A549 (cell line): ENCODE measurements at regions not wholly inside any gene's neighbourhood (a gene's known extent, or its start where the extent isn't known, plus 50 kb on each side); places are given as distances from the start of the nearest gene placed in this dataset.

ENCODE experiments used
- ATAC-seq, 2 experiments: fragments of 200-7000 bp in 1 of 2; fragments of >200 bp in 1 of 2; cut with Nextera tagmentation in 1 of 2; cut with Tn5 transposase in 1 of 2; 3 replicates each; pipeline versions ENCODE4 v1.8.0 to v1.9.1; 2018 to 2020; ENCODE audit warnings: mild to moderate bottlenecking in 1 of 2, moderate library complexity in 1 of 2
- CTCF ChIA-PET: fragments of 300-600 bp; sonication (Branson Sonifier 250); formaldehyde crosslinking; extraction: SDS; loops from one replicate; lab custom pipeline; 2021; ENCODE audit warnings: antibody characterized with exemption, inconsistent platforms; lab: Yijun Ruan, JAX
- POLR2A ChIA-PET: fragments of 350-600 bp; formaldehyde crosslinking; extraction: SDS; loops from one replicate; lab custom pipeline; 2021; ENCODE audit warnings: antibody characterized with exemption, inconsistent platforms; lab: Yijun Ruan, JAX
- DNase-seq, 2 experiments: peaks; one replicate each; pipeline versions ENCODE4 v3.0.0 to v3.0.0-alpha.2; 2011 to 2016; ENCODE audit warnings: low read depth in 1 of 2, low spot score in 1 of 2
- FAIRE-seq: peaks from 2 replicates; lab custom pipeline; 2011; peaks lifted over from hg19 to GRCh38; lab: Jason Lieb, UNC
- H3K27ac ChIP-seq, 2 experiments: fragments of >200 bp; sonication (Bioruptor Twin); formaldehyde crosslinking; 3 replicates each; pipeline ENCODE4 v1.5.1; 2016 to 2017
- H3K4me1 ChIP-seq: fragments of >200 bp; sonication (Bioruptor Twin); formaldehyde crosslinking; 3 replicates; pipeline ENCODE4 v1.6.1; 2016
- H3K4me2 ChIP-seq: fragments of >200 bp; sonication (Bioruptor Twin); formaldehyde crosslinking; 3 replicates; pipeline ENCODE4 v1.6.1; 2016
- H3K4me3 ChIP-seq: fragments of >200 bp; sonication (Bioruptor Twin); formaldehyde crosslinking; 3 replicates; pipeline ENCODE4 v1.5.1; 2016
- H3K9me3 ChIP-seq: fragments of >200 bp; sonication (Bioruptor Twin); formaldehyde crosslinking; 3 replicates; pipeline ENCODE4 v1.6.1; 2016
- BCL3 ChIP-seq: fragments of >200 bp; sonication (Bioruptor Twin); formaldehyde crosslinking; IDR thresholded peaks from 3 replicates; pipeline ENCODE4 v1.6.1; 2016
- BHLHE40 ChIP-seq: IDR thresholded peaks from 2 replicates; pipeline ENCODE4 v1.6.1; 2012; ENCODE audit warnings: low read depth, low read length, inconsistent platforms
- CBX8 ChIP-seq: fragments of 200-600 bp; sonication (generic); IDR thresholded peaks from 2 replicates; pipeline ENCODE4 v1.6.1; 2016
- CHD2 ChIP-seq: fragments of 150-350 bp; IDR thresholded peaks from 2 replicates; pipeline ENCODE4 v1.6.1; 2014; ENCODE audit warnings: low read length; ENCODE audit not compliant: partially characterized antibody
- EHF ChIP-seq: fragments of 250-450 bp; sonication (Bioruptor Pico); IDR thresholded peaks from 2 replicates; pipeline ENCODE4 v1.5.0; 2020; ENCODE audit warnings: mild to moderate bottlenecking
- EHMT2 ChIP-seq: fragments of 200-600 bp; sonication (generic); IDR thresholded peaks from 2 replicates; pipeline ENCODE4 v1.6.1; 2016; ENCODE audit warnings: antibody characterized with exemption, low read depth, mild to moderate bottlenecking, moderate library complexity
- ELK1 ChIP-seq: fragments of 150-350 bp; IDR thresholded peaks from 2 replicates; pipeline ENCODE4 v1.6.1; 2014; ENCODE audit warnings: low read depth, mild to moderate bottlenecking, low read length
- ESRRA ChIP-seq: fragments of 150-350 bp; IDR thresholded peaks from 2 replicates; pipeline ENCODE4 v1.6.1; 2014; ENCODE audit warnings: mild to moderate bottlenecking, low read length, borderline replicate concordance
- FOSB ChIP-seq: fragments of 250-450 bp; sonication (Bioruptor Pico); IDR thresholded peaks from 2 replicates; pipeline ENCODE4 v1.5.0; 2020; ENCODE audit warnings: mild to moderate bottlenecking, moderate library complexity
- GATA3 ChIP-seq: IDR thresholded peaks from 2 replicates; pipeline ENCODE4 v1.6.1; 2012; ENCODE audit warnings: borderline replicate concordance
- HDAC2 ChIP-seq: fragments of 200-600 bp; sonication (generic); IDR thresholded peaks from 2 replicates; pipeline ENCODE4 v1.6.1; 2016
- HEYL ChIP-seq: fragments of 250-450 bp; sonication (Bioruptor Pico); IDR thresholded peaks from 2 replicates; pipeline ENCODE4 v1.8.0; 2021; ENCODE audit warnings: mild to moderate bottlenecking, moderate library complexity
- HOXB13 ChIP-seq: fragments of 250-450 bp; sonication (Bioruptor Pico); IDR thresholded peaks from 2 replicates; pipeline ENCODE4 v1.5.0; 2020; ENCODE audit warnings: low read depth, mild to moderate bottlenecking, moderate library complexity
- HOXB5 ChIP-seq: fragments of 250-450 bp; sonication (Bioruptor Pico); IDR thresholded peaks from 2 replicates; pipeline ENCODE4 v1.5.0; 2020; ENCODE audit warnings: mild to moderate bottlenecking, moderate library complexity
- KDM5A ChIP-seq: fragments of 200-600 bp; sonication (generic); IDR thresholded peaks from 2 replicates; pipeline ENCODE4 v1.6.1; 2016; ENCODE audit warnings: antibody characterized with exemption, mild to moderate bottlenecking
- MAFK ChIP-seq: fragments of 450-650 bp; IDR thresholded peaks from 2 replicates; pipeline ENCODE4 v1.6.1; 2014; ENCODE audit not compliant: partially characterized antibody
- MAX ChIP-seq: IDR thresholded peaks from 2 replicates; pipeline ENCODE4 v1.6.1; 2012
- NFE2L2 ChIP-seq: fragments of 150-350 bp; conservative IDR thresholded peaks from 2 replicates; pipeline ENCODE4 v1.6.1; 2014; ENCODE audit warnings: low read length
- NR3C1 ChIP-seq: fragments of >200 bp; sonication (Bioruptor Twin); formaldehyde crosslinking; IDR thresholded peaks from 3 replicates; pipeline ENCODE4 v1.6.1; 2017
- PBX3 ChIP-seq: IDR thresholded peaks from 2 replicates; pipeline ENCODE4 v1.6.1; 2012
- RARB ChIP-seq: fragments of 250-450 bp; sonication (Bioruptor Pico); IDR thresholded peaks from 2 replicates; pipeline ENCODE4 v1.8.0; 2021; ENCODE audit warnings: mild to moderate bottlenecking, moderate library complexity
- RNF2 ChIP-seq: fragments of 200-600 bp; sonication (generic); IDR thresholded peaks from 2 replicates; pipeline ENCODE4 v1.6.1; 2016; ENCODE audit warnings: low read depth, mild to moderate bottlenecking, antibody characterized with exemption, moderate library complexity, borderline replicate concordance
- SREBF2 ChIP-seq: fragments of 450-650 bp; IDR thresholded peaks from 2 replicates; pipeline ENCODE4 v1.6.1; 2014; ENCODE audit warnings: mild to moderate bottlenecking, moderate library complexity
- WGBS: methylation state at CpG from one replicate; pipeline ENCODE4 v1.1.6; 2017; ENCODE audit errors: missing lambda C conversion rate; 5-methylcytosine and 5-hydroxymethylcytosine counted together

GRCh38 chr6:163667372-163668060, 253.0 kb downstream of the QKI start:
- no peak overlapping the region for H3K4me3 ChIP-seq
- no peak for DNase-seq
- WGBS, result 49% methylated on average over 12 of the region's 13 CpGs
- TF ChIP-seq CBX8 (no peak), MAFK (no peak), BCL3 (no peak), ELK1 (no peak), ESRRA (no peak)
- no peak for FAIRE-seq
- no peak overlapping the region for H3K27ac ChIP-seq
- no peak overlapping the region for H3K4me2 ChIP-seq
- ATAC-seq, result no peak
- H3K9me3 ChIP-seq, result no peaks in the 10 kb centered on the region
- ChIA-PET CTCF (interaction anchor here (0.8 kb wide), 1 partner anchor 9 kb away, joined by 3 read pairs; no protein-coding TSS in a partner anchor), POLR2A (no interaction called here)
- no peaks in the 10 kb centered on the region for H3K4me1 ChIP-seq

GRCh38 chr6:163665464-163665863, 250.9 kb downstream of the QKI start:
- Histone ChIP-seq H3K27ac (no peak overlapping the region), H3K9me3 (no peaks in the 10 kb centered on the region), H3K4me2 (no peak overlapping the region), H3K4me3 (no peak overlapping the region), H3K4me1 (no peaks in the 10 kb centered on the region)
- ChIA-PET POLR2A (no interaction called here), CTCF (no interaction called here)
- DNase-seq, result no peak
- no peak for ATAC-seq
- 13% methylated on average over 1 of the region's 1 CpG for WGBS
- no peak for FAIRE-seq
- TF ChIP-seq NFE2L2 (no peak), HOXB5 (no peak), NR3C1 (no peak), BHLHE40 (no peak), CHD2 (no peak), SREBF2 (no peak), GATA3 (no peak), HOXB13 (CRISPR knock-in tag) (no peak)

GRCh38 chr6:163663575-163663974, 249.1 kb downstream of the QKI start:
- TF ChIP-seq CBX8 (no peak), PBX3 (no peak), RARB (CRISPR knock-in tag) (no peak), HDAC2 (no peak), HEYL (no peak), KDM5A (no peak), FOSB (no peak), EHMT2 (no peak), RNF2 (no peak), EHF (CRISPR knock-in tag) (no peak), MAX (no peak)
- TF ChIP-seq, all 56 proteins: peak for 0
- WGBS, result 54% methylated on average over 7 of the region's 7 CpGs
- ATAC-seq, result no peak
- Histone ChIP-seq H3K9me3 (no peaks in the 10 kb centered on the region), H3K4me2 (no peak overlapping the region), H3K4me3 (no peak overlapping the region), H3K4me1 (no peaks in the 10 kb centered on the region), H3K27ac (no peak overlapping the region)
- no peak for DNase-seq
- POLR2A ChIA-PET, result no interaction called here
- FAIRE-seq, result no peak
- CTCF ChIA-PET, result no interaction called here
